GM12878 (cell line): ENCODE measurements at regions not wholly inside any gene's neighbourhood (a gene's known extent, or its start where the extent isn't known, plus 50 kb on each side); places are given as distances from the start of the nearest gene placed in this dataset.
A peak's percentile ranks its signal among the peaks of the same experiment; 100 is the strongest.

Experiments used
- ATAC-seq: fragments of 200-7000 bp; cut with Tn5 transposase; 3 replicates; pipeline ENCODE4 v1.9.1; 2020; ENCODE audit warnings: mild to moderate bottlenecking, moderate library complexity
- BruUV-seq: library from RNA; stranded (reverse); fragments of 400-500 nt; replicated peaks from 2 replicates; lab custom pipeline; 2021; lab: Mats Ljungman, UMichigan
- CTCF ChIA-PET: fragments of 300-600 bp; sonication (Branson Sonifier 250); formaldehyde crosslinking; extraction: SDS; loops from one replicate; lab custom pipeline; 2021; ENCODE audit warnings: inconsistent platforms; lab: Yijun Ruan, JAX
- POLR2A ChIA-PET: fragments of 350-600 bp; formaldehyde crosslinking; extraction: SDS; loops from one replicate; lab custom pipeline; 2021; ENCODE audit warnings: inconsistent platforms; lab: Charles Lee
- RAD21 ChIA-PET: fragments of 300-600 bp; sonication (Branson Sonifier 250); formaldehyde crosslinking; loops from one replicate; lab custom pipeline; 2023; ENCODE audit warnings: antibody characterized with exemption; ENCODE audit not compliant: unreplicated experiment; lab: Charles Lee
- SMC1A ChIA-PET: fragments of 300-600 bp; sonication (Branson Sonifier 250); formaldehyde crosslinking; loops from one replicate; lab custom pipeline; 2023; ENCODE audit not compliant: unreplicated experiment, uncharacterized antibody; lab: Charles Lee
- DNase-seq: peaks from one replicate; pipeline ENCODE4 v3.0.0-alpha.2; 2011; ENCODE audit warnings: low read depth, low spot score
- FAIRE-seq: peaks from 3 replicates; lab custom pipeline; 2011; peaks lifted over from hg19 to GRCh38; lab: Jason Lieb, UNC
- H2AFZ ChIP-seq: 2 replicates; pipeline ENCODE4 v1.6.0; 2011; ENCODE audit warnings: low read depth, low read length, control low read depth; ENCODE audit not compliant: control insufficient read depth
- H3K27ac ChIP-seq: 2 replicates; pipeline ENCODE4 v1.5.1; 2011; ENCODE audit warnings: control low read depth; ENCODE audit not compliant: control insufficient read depth, insufficient read depth
- H3K27me3 ChIP-seq, 2 experiments: replicated peaks in 1 of 2; 2 replicates each; pipeline versions ENCODE4 v1.6.0 to v1.6.1; 2011; ENCODE audit warnings: low read length in 1 of 2; ENCODE audit not compliant: control insufficient read depth in 2 of 2, insufficient read depth in 2 of 2
- H3K36me3 ChIP-seq, 2 experiments: 2 replicates each; pipeline ENCODE4 v1.5.1; 2011; ENCODE audit warnings: low read length in 1 of 2; ENCODE audit not compliant: control insufficient read depth in 2 of 2, insufficient read depth in 2 of 2
- H3K4me1 ChIP-seq: 2 replicates; pipeline ENCODE4 v1.6.1; 2011; ENCODE audit warnings: mild to moderate bottlenecking, low read length, moderate library complexity, mixed read lengths; ENCODE audit not compliant: control insufficient read depth, insufficient read depth
- H3K4me2 ChIP-seq: 2 replicates; pipeline ENCODE4 v1.6.0; 2011; ENCODE audit warnings: control low read depth; ENCODE audit not compliant: control insufficient read depth, insufficient read depth
- H3K4me3 ChIP-seq: fragments of 200-600 bp; sonication (generic); 2 replicates; pipeline ENCODE4 v1.5.1; 2016
- H3K79me2 ChIP-seq: 2 replicates; pipeline ENCODE4 v1.6.0; 2011; ENCODE audit warnings: low read length; ENCODE audit not compliant: control insufficient read depth, insufficient read depth
- H3K9ac ChIP-seq: 2 replicates; pipeline ENCODE4 v1.8.0; 2011; ENCODE audit warnings: low read length, control low read depth, mixed read lengths; ENCODE audit not compliant: control insufficient read depth, insufficient read depth
- H3K9me3 ChIP-seq: replicated peaks from 3 replicates; pipeline ENCODE4 v1.5.1; 2011; ENCODE audit warnings: mild to moderate bottlenecking, low read length; ENCODE audit not compliant: control insufficient read depth, insufficient read depth
- H4K20me1 ChIP-seq: 2 replicates; pipeline ENCODE4 v1.6.0; 2011; ENCODE audit not compliant: control insufficient read depth, insufficient read depth
- BCL3 ChIP-seq: IDR thresholded peaks from 2 replicates; pipeline ENCODE4 v1.6.1; 2011; ENCODE audit warnings: borderline replicate concordance, low read depth, mild to moderate bottlenecking, moderate library complexity, low read length; ENCODE audit not compliant: insufficient read depth, poor library complexity, severe bottlenecking
- CUX1 ChIP-seq: IDR thresholded peaks from 2 replicates; pipeline ENCODE4 v1.6.1; 2012; ENCODE audit warnings: improper control_type of control experiment, low read depth, low read length; ENCODE audit not compliant: insufficient replicate concordance
- DPF2 ChIP-seq: fragments of 450-650 bp; IDR thresholded peaks from 2 replicates; pipeline ENCODE4 v1.6.1; 2017; ENCODE audit warnings: mild to moderate bottlenecking
- KDM1A ChIP-seq: fragments of 200-600 bp; sonication (generic); IDR thresholded peaks from 2 replicates; pipeline ENCODE4 v1.6.1; 2016; ENCODE audit warnings: borderline replicate concordance
- MAX ChIP-seq: IDR thresholded peaks from 2 replicates; pipeline ENCODE4 v1.6.1; 2012; ENCODE audit warnings: low read depth, low read length, improper control_type of control experiment
- MEF2A ChIP-seq: IDR thresholded peaks from 2 replicates; pipeline ENCODE4 v1.6.1; 2011; ENCODE audit warnings: low read depth, mild to moderate bottlenecking, low read length, moderate library complexity; ENCODE audit not compliant: insufficient read depth
- MEF2B ChIP-seq: fragments of 450-650 bp; IDR thresholded peaks from 2 replicates; pipeline ENCODE4 v1.6.1; 2018; ENCODE audit warnings: mild to moderate bottlenecking, moderate library complexity; ENCODE audit not compliant: partially characterized antibody, poor library complexity, severe bottlenecking
- NR2F1 ChIP-seq: fragments of 450-650 bp; conservative IDR thresholded peaks from 2 replicates; pipeline ENCODE4 v1.6.1; 2017; ENCODE audit warnings: mild to moderate bottlenecking
- PAX5 ChIP-seq: IDR thresholded peaks from 2 replicates; pipeline ENCODE4 v1.6.1; 2011; ENCODE audit warnings: low read depth, low read length, borderline replicate concordance
- POLR2A ChIP-seq: IDR thresholded peaks from 2 replicates; pipeline ENCODE4 v1.6.1; 2011; ENCODE audit warnings: low read depth, mild to moderate bottlenecking, low read length
- RAD21 ChIP-seq: IDR thresholded peaks from 2 replicates; pipeline ENCODE4 v1.6.1; 2011; ENCODE audit warnings: mild to moderate bottlenecking, low read depth, low read length, moderate library complexity; ENCODE audit not compliant: insufficient read depth
- SUPT20H ChIP-seq: IDR thresholded peaks from 2 replicates; pipeline ENCODE4 v1.6.1; 2011; ENCODE audit warnings: low read depth, mild to moderate bottlenecking, low read length, moderate library complexity, borderline replicate concordance; ENCODE audit not compliant: control insufficient read depth
- TARDBP ChIP-seq: IDR thresholded peaks from 2 replicates; pipeline ENCODE4 v1.6.1; 2016; ENCODE audit warnings: borderline replicate concordance
- TCF3 ChIP-seq: IDR thresholded peaks from 2 replicates; pipeline ENCODE4 v1.6.1; 2012; ENCODE audit warnings: low read depth, mild to moderate bottlenecking, low read length, borderline replicate concordance; ENCODE audit not compliant: insufficient read depth
- YBX1 ChIP-seq: fragments of 450-650 bp; IDR thresholded peaks from 2 replicates; pipeline ENCODE4 v1.6.1; 2016; ENCODE audit warnings: antibody characterized with exemption
- ZNF384 ChIP-seq: IDR thresholded peaks from 2 replicates; pipeline ENCODE4 v1.6.1; 2012; ENCODE audit warnings: low read depth, mild to moderate bottlenecking, low read length, improper control_type of control experiment, borderline replicate concordance
- WGBS: methylation state at CpG from one replicate; pipeline ENCODE4 v1.1.6; 2016; ENCODE audit warnings: low lambda C conversion rate; ENCODE audit not compliant: insufficient replicate concordance, insufficient coverage; ENCODE audit errors: missing lambda C conversion rate; 5-methylcytosine and 5-hydroxymethylcytosine counted together
- in situ Hi-C: fragments of 300-500 bp; cut with MboI; formaldehyde crosslinking; loops from 9 replicates; pipeline ENCODE4 v1.14.3; 2018; ENCODE audit warnings: mixed read lengths
- intact Hi-C: fragments of 100-400 bp; cut with micrococcal nuclease; formaldehyde crosslinking; loops from one replicate; pipeline ENCODE4 v1.14.2; 2022; ENCODE audit not compliant: unreplicated experiment

- H3K4me3 ChIP-seq = peak overlapping the region; percentile 41
- ChIA-PET RAD21 (interaction anchor here (1.2 kb wide), 1 partner anchor 106 kb away, joined by 3 read pairs; no protein-coding TSS in a partner anchor), POLR2A (no interaction called here), SMC1A (interaction anchor here (0.6 to 1.7 kb wide), 6 partner anchors 11 to 166 kb away, joined by 3 read pairs; no protein-coding TSS in a partner anchor), CTCF (interaction anchor here (0.5 to 1.4 kb wide), 2 partner anchors 56 to 487 kb away, joined by 3 read pairs; no protein-coding TSS in a partner anchor)
- H4K20me1 ChIP-seq = no peaks in the 10 kb centered on the region
- in situ Hi-C loops (no loop called here), intact Hi-C loops (no loop called here)
- H3K27me3 ChIP-seq = no peaks in the 10 kb centered on the region; a peak in 1 of 4 replicates
- 0 out of 2 replicates have a peak overlapping the region, but pooled peaks have one; percentile 26 for H2AFZ ChIP-seq
- H3K9ac ChIP-seq = no peak overlapping the region
- no peaks in the 10 kb centered on the region for H3K79me2 ChIP-seq
- no TSS peak for BruUV-seq
- H3K4me2 ChIP-seq = peak overlapping the region; percentile 63; the same call in 1 of the 2 replicates
- FAIRE-seq (no peak), ATAC-seq (peak; percentile 83), DNase-seq (no peak)
- H3K4me1 ChIP-seq = no peaks in the 10 kb centered on the region
- H3K36me3 ChIP-seq = no peaks in the 10 kb centered on the region
- 6% methylated on average over 46 of the region's 58 CpGs for WGBS
- no peak overlapping the region for H3K27ac ChIP-seq
- H3K9me3 ChIP-seq = no peaks in the 10 kb centered on the region; the same call in 2 of the 3 replicates
- TF ChIP-seq POLR2A = no peak
- TF ChIP-seq YBX1 = no peak
- TF ChIP-seq BCL3 = no peak
- peak; percentile 33; the same call in 1 of the 2 replicates for TF ChIP-seq PAX5
- no peak for TF ChIP-seq KDM1A
- peak; percentile 52; the same call in 1 of the 2 replicates for TF ChIP-seq ZNF384
- no peak for TF ChIP-seq RAD21
- no peak for TF ChIP-seq MEF2A
- no peak for TF ChIP-seq SUPT20H
- no peak for TF ChIP-seq CUX1
- 0 out of 2 replicates have a peak, but pooled peaks have one; percentile 25 for TF ChIP-seq DPF2
- TF ChIP-seq TCF3 = no peak
- TF ChIP-seq MAX = no peak
- no peak for TF ChIP-seq MEF2B
- TF ChIP-seq TARDBP = no peak
- no peak for TF ChIP-seq NR2F1
Observed at GRCh38 chr4:123505095-123506010, 108.8 kb downstream of the SPRY1 start.
